IMR-90 (cell line): ENCODE measurements at regions not wholly inside any gene's neighbourhood (a gene's known extent, or its start where the extent isn't known, plus 50 kb on each side); places are given as distances from the start of the nearest gene placed in this dataset.

Experiments
- ATAC-seq: fragments of 200-7000 bp; cut with Tn5 transposase; 2 replicates; pipeline ENCODE4 v1.9.1; 2020; ENCODE audit warnings: low read depth, mild to moderate bottlenecking, moderate library complexity
- BruUV-seq: library from RNA; stranded (reverse); fragments of 400-500 nt; replicated peaks from 2 replicates; lab custom pipeline; 2021; lab: Mats Ljungman, UMichigan
- CTCF ChIA-PET: fragments of 300-600 bp; formaldehyde crosslinking; extraction: SDS; loops from one replicate; lab custom pipeline; 2021; ENCODE audit warnings: antibody characterized with exemption; lab: Yijun Ruan, JAX
- POLR2A ChIA-PET: fragments of 300-600 bp; sonication (Branson Sonifier 250); formaldehyde crosslinking; loops from one replicate; lab custom pipeline; 2022; ENCODE audit warnings: antibody characterized with exemption; ENCODE audit not compliant: unreplicated experiment; lab: Charles Lee
- DNase-seq: peaks from one replicate; pipeline ENCODE4 v3.0.0; 2013
- H2AFZ ChIP-seq: replicated peaks from 2 replicates; pipeline ENCODE3; 2013; ENCODE audit warnings: low read length, mild to moderate bottlenecking; ENCODE audit not compliant: poor library complexity
- H2AK5ac ChIP-seq: 2 replicates; pipeline ENCODE4 v1.6.1; 2013; ENCODE audit warnings: low read depth, low read length, inconsistent platforms
- H2AK9ac ChIP-seq: replicated peaks from 2 replicates; pipeline ENCODE3; 2013; ENCODE audit warnings: mild to moderate bottlenecking, low read depth, low read length, moderate library complexity; ENCODE audit not compliant: poor library complexity
- H2BK120ac ChIP-seq: 2 replicates; pipeline ENCODE4 v1.6.1; 2013; ENCODE audit warnings: low read depth, low read length, inconsistent platforms
- H2BK15ac ChIP-seq: 3 replicates; pipeline ENCODE4 v1.6.1; 2013; ENCODE audit warnings: low read depth, low read length, inconsistent platforms
- H2BK20ac ChIP-seq: 2 replicates; pipeline ENCODE4 v1.6.1; 2013; ENCODE audit warnings: low read depth, mild to moderate bottlenecking, inconsistent platforms, low read length, moderate library complexity
- H2BK5ac ChIP-seq: 2 replicates; pipeline ENCODE4 v1.6.1; 2013; ENCODE audit warnings: mild to moderate bottlenecking, low read depth, low read length, inconsistent platforms; ENCODE audit not compliant: poor library complexity, severe bottlenecking
- H3K14ac ChIP-seq: replicated peaks from 2 replicates; pipeline ENCODE4 v1.6.1; 2013; ENCODE audit warnings: low read depth, low read length, inconsistent platforms
- H3K18ac ChIP-seq: 2 replicates; pipeline ENCODE4 v1.6.1; 2013; ENCODE audit warnings: low read depth, low read length, control low read depth
- H3K23ac ChIP-seq: 2 replicates; pipeline ENCODE4 v1.6.1; 2013; ENCODE audit warnings: low read depth, low read length, inconsistent platforms
- H3K27ac ChIP-seq: 2 replicates; pipeline ENCODE4 v1.5.1; 2013; ENCODE audit warnings: mild to moderate bottlenecking, control low read depth, low read length; ENCODE audit not compliant: insufficient read depth
- H3K27me3 ChIP-seq: 2 replicates; pipeline ENCODE4 v1.6.1; 2013; ENCODE audit warnings: low read length; ENCODE audit not compliant: control insufficient read depth, insufficient read depth
- H3K36me3 ChIP-seq: 2 replicates; pipeline ENCODE4 v1.6.1; 2013; ENCODE audit warnings: low read length, mixed read lengths; ENCODE audit not compliant: control insufficient read depth, insufficient read depth
- H3K4ac ChIP-seq: 2 replicates; pipeline ENCODE4 v1.6.1; 2013; ENCODE audit warnings: low read depth, low read length, inconsistent platforms
- H3K4me1 ChIP-seq: 2 replicates; pipeline ENCODE4 v1.6.1; 2013; ENCODE audit warnings: low read length, mixed read lengths; ENCODE audit not compliant: control insufficient read depth, insufficient read depth
- H3K4me2 ChIP-seq: 2 replicates; pipeline ENCODE4 v1.6.1; 2013; ENCODE audit warnings: low read depth, mild to moderate bottlenecking, control low read depth, low read length, moderate library complexity
- H3K4me3 ChIP-seq: 2 replicates; pipeline ENCODE4 v1.5.1; 2013; ENCODE audit warnings: low read depth, mild to moderate bottlenecking, control low read depth, low read length, moderate library complexity; ENCODE audit not compliant: insufficient read depth
- H3K56ac ChIP-seq: 2 replicates; pipeline ENCODE4 v1.6.1; 2013; ENCODE audit warnings: low read length, inconsistent platforms; ENCODE audit not compliant: insufficient read depth; ENCODE audit errors: extremely low read depth
- H3K79me1 ChIP-seq, 2 experiments: 2 replicates each; pipeline ENCODE4 v1.6.1; 2013; ENCODE audit warnings: low read length in 2 of 2, inconsistent platforms in 1 of 2, low read depth in 1 of 2
- H3K9ac ChIP-seq: 2 replicates; pipeline ENCODE4 v1.6.1; 2013; ENCODE audit warnings: low read depth, low read length, control low read depth
- H3K9me1 ChIP-seq: 2 replicates; pipeline ENCODE4 v1.6.1; 2013; ENCODE audit warnings: low read length, inconsistent platforms; ENCODE audit not compliant: insufficient read depth
- H3K9me3 ChIP-seq: 2 replicates; pipeline ENCODE4 v1.6.1; 2013; ENCODE audit warnings: low read length; ENCODE audit not compliant: control insufficient read depth, insufficient read depth
- H4K20me1 ChIP-seq: 2 replicates; pipeline ENCODE4 v1.6.1; 2013; ENCODE audit warnings: low read length, inconsistent platforms; ENCODE audit not compliant: insufficient read depth
- H4K5ac ChIP-seq: 2 replicates; pipeline ENCODE4 v1.6.1; 2013; ENCODE audit warnings: mild to moderate bottlenecking, low read depth, low read length, control low read depth
- H4K8ac ChIP-seq, 2 experiments: 2 replicates each; pipeline ENCODE4 v1.6.1; 2013; ENCODE audit warnings: low read depth in 2 of 2, low read length in 2 of 2, control low read depth in 1 of 2, inconsistent platforms in 1 of 2
- H4K91ac ChIP-seq: 2 replicates; pipeline ENCODE4 v1.6.1; 2013; ENCODE audit warnings: low read depth, low read length, inconsistent platforms; ENCODE audit not compliant: insufficient read depth
- BHLHE40 ChIP-seq: fragments of 150-350 bp; IDR thresholded peaks from 2 replicates; pipeline ENCODE4 v1.6.1; 2016; ENCODE audit warnings: mild to moderate bottlenecking, low read depth, low read length
- CEBPB ChIP-seq: IDR thresholded peaks from 2 replicates; pipeline ENCODE4 v1.6.1; 2012; ENCODE audit warnings: low read depth, low read length, improper control_type of control experiment
- FOS ChIP-seq: fragments of 150-350 bp; IDR thresholded peaks from 2 replicates; pipeline ENCODE4 v1.6.1; 2016; ENCODE audit warnings: low read depth, low read length
- MAZ ChIP-seq: IDR thresholded peaks from 2 replicates; pipeline ENCODE4 v1.6.1; 2012; ENCODE audit warnings: low read depth, mild to moderate bottlenecking, low read length, improper control_type of control experiment, moderate library complexity, borderline replicate concordance
- NFE2L2 ChIP-seq: fragments of 150-350 bp; IDR thresholded peaks from 2 replicates; pipeline ENCODE4 v1.6.1; 2016; ENCODE audit warnings: low read depth, mild to moderate bottlenecking, low read length
- RAD21 ChIP-seq: IDR thresholded peaks from 2 replicates; pipeline ENCODE4 v1.6.1; 2012; ENCODE audit warnings: low read length, improper control_type of control experiment
- RCOR1 ChIP-seq: IDR thresholded peaks from 2 replicates; pipeline ENCODE4 v1.6.1; 2012; ENCODE audit warnings: mild to moderate bottlenecking, low read length, improper control_type of control experiment; ENCODE audit not compliant: insufficient replicate concordance
- USF2 ChIP-seq: fragments of 150-350 bp; IDR thresholded peaks from 2 replicates; pipeline ENCODE4 v1.6.1; 2017; ENCODE audit warnings: mild to moderate bottlenecking, antibody characterized with exemption, low read length, low read depth
- WGBS, 2 experiments: methylation state at CpG; one replicate each; pipeline versions ENCODE4 v1.1.5 to v1.1.7; 2013; ENCODE audit warnings: missing lambda C conversion rate in 2 of 2; ENCODE audit not compliant: insufficient read length in 1 of 2; ENCODE audit errors: extremely low coverage in 2 of 2; 5-methylcytosine and 5-hydroxymethylcytosine counted together
- dilution Hi-C: fragments of 300-500 bp; cut with HindIII; formaldehyde crosslinking; loops from one replicate; pipeline ENCODE4 v1.14.3; 2018; ENCODE audit warnings: low sequenced_read_pairs; ENCODE audit not compliant: unreplicated experiment
- in situ Hi-C: fragments of 300-500 bp; cut with MboI; formaldehyde crosslinking; loops from 3 replicates; pipeline ENCODE4 v1.14.3; 2019; ENCODE audit warnings: low sequenced_read_pairs, inconsistent platforms, mixed read lengths
- intact Hi-C: fragments of 100-400 bp; cut with micrococcal nuclease; formaldehyde crosslinking; loops from 2 replicates; pipeline ENCODE4 v1.10.0; 2022

GRCh38 chr9:100640447-100641050 is 62.7 kb downstream of the CAVIN4 start:
- H2BK20ac ChIP-seq = no peak overlapping the region
- no peak overlapping the region for H3K4ac ChIP-seq
- ATAC-seq (no peak), DNase-seq (no peak)
- TF ChIP-seq RCOR1 (no peak), NFE2L2 (no peak), USF2 (no peak), BHLHE40 (no peak), RAD21 (no peak), FOS (no peak), MAZ (no peak), CEBPB (no peak)
- no peak overlapping the region for H4K91ac ChIP-seq
- ChIA-PET CTCF (no interaction called here), POLR2A (no interaction called here)
- no peak overlapping the region for H3K4me3 ChIP-seq
- no peak overlapping the region for H2AK5ac ChIP-seq
- H2BK15ac ChIP-seq = no peak overlapping the region
- H2AFZ ChIP-seq = no peak overlapping the region
- intact Hi-C loops = no loop called here
- H3K23ac ChIP-seq = no peak overlapping the region
- H2BK120ac ChIP-seq = no peak overlapping the region
- BruUV-seq = no TSS peak
- no peaks in the 10 kb centered on the region for H3K4me1 ChIP-seq
- H4K5ac ChIP-seq = no peak overlapping the region
- no peaks in the 10 kb centered on the region for H4K20me1 ChIP-seq
- H4K8ac ChIP-seq = no peak overlapping the region
- dilution Hi-C loops = no loop called here
- H2BK5ac ChIP-seq = no peak overlapping the region
- no peak overlapping the region for H3K56ac ChIP-seq
- no peaks in the 10 kb centered on the region for H3K9me3 ChIP-seq
- no peaks in the 10 kb centered on the region for H3K9me1 ChIP-seq
- H3K4me2 ChIP-seq = no peak overlapping the region
- WGBS, 2 experiments = no CpG with 5 or more reads among the region's 5 CpGs
- no peaks in the 10 kb centered on the region for H3K79me1 ChIP-seq
- no peak overlapping the region for H2AK9ac ChIP-seq
- H3K18ac ChIP-seq = no peak overlapping the region
- no peaks in the 10 kb centered on the region for H3K36me3 ChIP-seq
- in situ Hi-C loops = no loop called here
- H3K27ac ChIP-seq = no peak overlapping the region
- no peaks in the 10 kb centered on the region for H3K27me3 ChIP-seq
- no peak overlapping the region for H3K9ac ChIP-seq
- no peak overlapping the region for H3K14ac ChIP-seq
